Ovary (tissue), 7 donors: ENCODE measurements at regions not wholly inside any gene's neighbourhood (a gene's known extent, or its start where the extent isn't known, plus 50 kb on each side); places are given as distances from the start of the nearest gene placed in this dataset.

Source experiments
- DNase-seq, 5 donors: peaks; one replicate each; pipeline ENCODE4 v3.0.0-alpha.2; 2019 to 2020
- H3K27ac ChIP-seq, 2 donors: fragments of 200-600 bp; one replicate each; pipeline versions ENCODE4 v1.5.1 to v1.8.0; 2019 to 2022
- H3K27me3 ChIP-seq: fragments of 200-600 bp; one replicate; pipeline ENCODE4 v1.8.0; 2022
- H3K36me3 ChIP-seq: fragments of 200-600 bp; sonication (generic); one replicate; pipeline ENCODE4 v1.5.1; 2019
- H3K4me1 ChIP-seq: one replicate; pipeline ENCODE4 v1.8.1; 2013; ENCODE audit warnings: mild to moderate bottlenecking, moderate library complexity; ENCODE audit not compliant: insufficient read depth
- H3K4me3 ChIP-seq: fragments of 200-600 bp; sonication (generic); one replicate; pipeline ENCODE4 v1.5.1; 2017
- H3K9me3 ChIP-seq, 2 donors: fragments of 200-600 bp in 1 of 2; sonication (generic) in 1 of 2; one replicate each; pipeline versions ENCODE4 v1.5.1 to v1.8.1; 2013 to 2019; ENCODE audit warnings: mild to moderate bottlenecking in 1 of 2, moderate library complexity in 1 of 2
- CTCF ChIP-seq, 3 donors: fragments of 450-650 bp in 2 of 3; fragments of 200-600 bp in 1 of 3; IDR thresholded peaks; one replicate each; pipeline versions ENCODE4 v1.5.1 to v1.8.0; 2016 to 2022; ENCODE audit warnings: antibody characterized with exemption in 3 of 3, mild to moderate bottlenecking in 1 of 3
- EP300 ChIP-seq: sonication (generic); formaldehyde crosslinking; IDR thresholded peaks from one replicate; pipeline ENCODE4 v1.6.1; 2017; ENCODE audit warnings: antibody characterized with exemption
- POLR2A ChIP-seq: fragments of 450-650 bp; IDR thresholded peaks from one replicate; pipeline ENCODE4 v1.6.1; 2017; ENCODE audit warnings: antibody characterized with exemption, mild to moderate bottlenecking, moderate library complexity
- WGBS, 3 donors: extraction: QIAGEN DNeasy Blood & Tissue Kit in 1 of 3; methylation state at CpG; one replicate each; pipeline versions ENCODE4 v1.1.5 to v1.1.7; 2013 to 2017; 5-methylcytosine and 5-hydroxymethylcytosine counted together
- intact Hi-C, 4 donors: fragments of 100-400 bp; cut with DNase I; formaldehyde crosslinking; loops; one replicate each; pipeline versions ENCODE4 v1.11.0 to v1.15.1; 2022 to 2023
- donor health status: DM: no; HTN: no; CAD: no; lungs with moderate emphysema.
- donor health status: DM: no; HTN: no; CAD: no.
- donor health status: Bipolar disorder and iron deficiency.
- donor health status: DM: no; HTN: no; CAD: no.
- donor health status: DM: yes; HTN: yes; CAD: no.

DNA sequence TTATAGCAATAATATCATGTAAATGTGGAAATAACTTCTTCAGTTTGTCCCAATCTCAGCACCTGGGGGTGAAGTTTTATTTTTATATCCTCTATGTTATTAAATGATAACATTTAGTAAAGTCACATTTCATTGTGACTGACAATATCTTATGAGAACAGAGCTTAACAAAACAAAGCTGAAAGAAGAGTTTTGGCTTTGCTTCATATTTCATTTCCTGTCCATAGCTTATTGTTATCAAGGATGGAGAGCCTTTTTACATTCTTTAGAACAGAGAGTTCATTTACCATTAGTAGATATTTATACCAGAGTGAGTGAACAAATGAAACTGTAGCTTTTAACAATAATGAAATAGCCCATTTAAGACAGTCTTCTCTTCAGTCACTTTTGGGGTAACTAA is 231.9 kb upstream of the SGK1 start:
- intact Hi-C loops = no loop called here
- DNase-seq = no peak
- H3K4me1 ChIP-seq = peaks cover 1% of the 10 kb centered on the region
- no peaks in the 10 kb centered on the region for H3K9me3 ChIP-seq
- no peak overlapping the region for H3K4me3 ChIP-seq
- H3K27ac ChIP-seq = no peak overlapping the region
- no peaks in the 10 kb centered on the region for H3K27me3 ChIP-seq
- H3K36me3 ChIP-seq = no peaks in the 10 kb centered on the region
- TF ChIP-seq POLR2A (no peak), CTCF (IDR thresholded peaks at IDR 0.05) (no peak), EP300 (no peak)

GRCh38 chr6:134546962-134547645 is 229.2 kb upstream of the SGK1 start:
- no peak for DNase-seq
- no peaks in the 10 kb centered on the region for H3K27me3 ChIP-seq
- H3K27ac ChIP-seq = no peak overlapping the region
- peaks cover 1% of the 10 kb centered on the region for H3K4me1 ChIP-seq
- no peak overlapping the region for H3K4me3 ChIP-seq
- TF ChIP-seq EP300 = no peak
- no peak for TF ChIP-seq POLR2A
- no peak for TF ChIP-seq CTCF (IDR thresholded peaks at IDR 0.05)
- H3K36me3 ChIP-seq = no peaks in the 10 kb centered on the region
- 66 to 71% (median 67%) methylated on average over 8 of the region's 8 CpGs for WGBS, 3 donors
- intact Hi-C loops = no loop called here
- no peaks in the 10 kb centered on the region for H3K9me3 ChIP-seq

DNA sequence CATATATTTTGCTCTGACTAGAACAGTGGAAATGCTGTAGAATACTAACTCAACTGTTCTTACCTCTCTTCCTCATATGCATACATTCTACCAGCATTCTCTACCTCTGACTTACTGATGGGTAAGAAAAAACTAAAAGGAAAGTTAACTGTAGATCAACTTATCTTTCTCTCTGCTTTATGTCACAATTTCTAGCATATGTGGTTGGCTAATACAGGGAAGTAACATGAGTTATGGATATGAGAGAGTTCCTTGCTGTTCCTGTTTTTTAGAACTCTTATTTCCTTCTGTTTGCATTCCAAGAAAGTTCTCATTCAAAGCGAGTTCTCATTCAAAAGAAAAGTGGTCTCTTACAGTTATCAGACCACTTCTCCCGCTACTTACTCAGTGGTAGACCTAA is 226.8 kb upstream of the SGK1 start:
- Histone ChIP-seq H3K27ac (no peak overlapping the region), H3K4me3 (no peak overlapping the region), H3K4me1 (no peaks in the 10 kb centered on the region), H3K27me3 (no peaks in the 10 kb centered on the region), H3K9me3 (no peaks in the 10 kb centered on the region), H3K36me3 (no peaks in the 10 kb centered on the region)
- intact Hi-C loops = no loop called here
- DNase-seq = no peak
- 89 to 93% (median 90%) methylated on average over 2 of the region's 2 CpGs for WGBS, 3 donors
- TF ChIP-seq EP300 = no peak
- TF ChIP-seq POLR2A = no peak
- no peak for TF ChIP-seq CTCF (IDR thresholded peaks at IDR 0.05)

DNA sequence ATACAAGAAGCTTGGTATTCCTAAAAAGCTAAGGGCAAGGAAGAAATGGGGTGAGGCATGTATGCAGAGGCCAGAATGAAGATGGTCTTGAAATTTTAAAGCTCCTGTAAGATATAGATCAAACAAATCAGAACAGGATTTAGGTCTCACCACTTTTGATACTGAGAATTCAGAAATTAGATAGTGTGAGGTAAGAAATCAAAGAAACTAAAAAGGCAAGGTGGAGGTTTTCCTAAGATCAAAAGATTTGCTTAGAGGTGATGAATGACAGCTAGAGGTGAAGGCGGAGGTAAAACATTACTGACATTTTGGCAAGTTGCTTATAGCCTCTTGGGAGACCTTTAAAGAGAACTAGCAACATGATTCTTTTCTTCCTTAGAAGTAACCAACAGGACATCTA is 225.2 kb upstream of the SGK1 start:
- intact Hi-C loops = no loop called here
- H3K4me3 ChIP-seq = no peak overlapping the region
- no peak for TF ChIP-seq CTCF (IDR thresholded peaks at IDR 0.05)
- TF ChIP-seq EP300 = no peak
- TF ChIP-seq POLR2A = no peak
- no peaks in the 10 kb centered on the region for H3K36me3 ChIP-seq
- no peak for DNase-seq
- H3K27me3 ChIP-seq = no peaks in the 10 kb centered on the region
- H3K9me3 ChIP-seq = no peaks in the 10 kb centered on the region
- no peaks in the 10 kb centered on the region for H3K4me1 ChIP-seq
- H3K27ac ChIP-seq = no peak overlapping the region
- 92 to 100% (median 94%) methylated on average over 1 of the region's 1 CpG for WGBS, 3 donors
